ENCODE measurements at regions not wholly inside any gene's neighbourhood (a gene's known extent, or its start where the extent isn't known, plus 50 kb on each side); places are given as distances from the start of the nearest gene placed in this dataset.

GRCh38 chr4:180486342-180486741, 1756.9 kb upstream of the TENM3 start:
- Histone ChIP-seq H3K4me1 (ENCODE audit: control insufficient read depth in 2 of 2, insufficient read depth in 1 of 2, low read depth in 1 of 2, low read length in 2 of 2) (no peaks in the 10 kb centered on the region), H3K9me3 (replicated peaks in 1 of 2; ENCODE audit: control insufficient read depth in 2 of 2, insufficient read depth in 1 of 2, low read depth in 1 of 2, low read length in 2 of 2) (no peaks in the 10 kb centered on the region), H3K18ac (ENCODE audit: low read length) (no peak overlapping the region), H3K27ac (replicated peaks; ENCODE audit: low read length) (no peak overlapping the region), H3K9ac (ENCODE audit: low read depth, low read length, poor library complexity) (no peak overlapping the region), H3K36me3 (replicated peaks in 1 of 2; ENCODE audit: control insufficient read depth in 2 of 2, insufficient read depth in 2 of 2, low read length in 2 of 2) (no peaks in the 10 kb centered on the region), H2BK12ac (ENCODE audit: low read length) (no peak overlapping the region), H2BK5ac (ENCODE audit: low read length) (no peak overlapping the region), H3K79me1 (ENCODE audit: low read depth, low read length) (no peaks in the 10 kb centered on the region), H4K91ac (ENCODE audit: low read depth, low read length, poor library complexity) (no peak overlapping the region), H2BK15ac (ENCODE audit: low read length) (no peak overlapping the region), H3K4ac (ENCODE audit: low read length) (no peak overlapping the region), H3K23ac (ENCODE audit: low read depth, low read length, poor library complexity) (no peak overlapping the region), H3K14ac (ENCODE audit: low read length) (no peak overlapping the region), H4K8ac (ENCODE audit: low read depth, low read length) (no peak overlapping the region), H2AFZ (ENCODE audit: low read length) (no peak overlapping the region), H3K27me3 (ENCODE audit: control insufficient read depth in 3 of 3, insufficient read depth in 3 of 3, low read depth in 1 of 3, low read length in 3 of 3) (no peaks in the 10 kb centered on the region), H2AK5ac (ENCODE audit: low read depth, low read length) (no peak overlapping the region), H3K4me3 (ENCODE audit: low read length in 2 of 2) (no peak overlapping the region), H2BK120ac (ENCODE audit: low read depth, low read length) (no peak overlapping the region), H3K4me2 (ENCODE audit: insufficient read depth, low read length, poor library complexity, severe bottlenecking) (no peak overlapping the region)
- no peak for DNase-seq (ENCODE audit: low spot score)
- WGBS, 2 donors (ENCODE audit: extremely low coverage in 2 of 2, insufficient read length in 2 of 2, insufficient replicate concordance in 1 of 2) = no CpG with 5 or more reads among the region's 4 CpGs

DNA sequence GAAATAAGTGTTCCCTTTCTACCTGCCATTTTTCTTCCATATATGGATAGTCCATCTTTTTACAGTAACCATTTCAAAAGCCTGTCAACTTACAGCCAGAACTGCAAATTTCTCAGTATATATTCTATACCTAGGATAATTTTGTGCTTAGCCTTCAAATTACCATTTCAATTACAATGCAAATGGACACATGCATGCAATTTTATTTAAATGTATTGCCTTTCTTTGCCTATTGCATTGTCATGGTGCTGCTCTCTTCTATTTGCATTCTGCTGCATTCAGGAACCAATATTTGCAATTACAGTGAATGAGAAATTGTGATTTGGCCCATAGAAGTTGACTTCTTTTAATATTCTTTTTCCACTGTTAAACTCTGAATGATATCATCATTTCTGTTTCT, 1753.4 kb upstream of the TENM3 start:
- Histone ChIP-seq H3K9ac (ENCODE audit: low read depth, low read length, poor library complexity) (no peak overlapping the region), H4K8ac (ENCODE audit: low read depth, low read length) (no peak overlapping the region), H3K14ac (ENCODE audit: low read length) (no peak overlapping the region), H2BK15ac (ENCODE audit: low read length) (no peak overlapping the region), H3K79me1 (ENCODE audit: low read depth, low read length) (no peaks in the 10 kb centered on the region), H2BK5ac (ENCODE audit: low read length) (no peak overlapping the region), H2AK5ac (ENCODE audit: low read depth, low read length) (no peak overlapping the region), H2BK12ac (ENCODE audit: low read length) (no peak overlapping the region), H3K27ac (replicated peaks; ENCODE audit: low read length) (no peak overlapping the region), H2BK120ac (ENCODE audit: low read depth, low read length) (no peak overlapping the region), H3K27me3 (ENCODE audit: control insufficient read depth in 3 of 3, insufficient read depth in 3 of 3, low read depth in 1 of 3, low read length in 3 of 3) (no peaks in the 10 kb centered on the region), H4K91ac (ENCODE audit: low read depth, low read length, poor library complexity) (no peak overlapping the region), H3K23ac (ENCODE audit: low read depth, low read length, poor library complexity) (no peak overlapping the region), H3K9me3 (replicated peaks in 1 of 2; ENCODE audit: control insufficient read depth in 2 of 2, insufficient read depth in 1 of 2, low read depth in 1 of 2, low read length in 2 of 2) (no peaks in the 10 kb centered on the region), H3K4ac (ENCODE audit: low read length) (no peak overlapping the region), H3K36me3 (replicated peaks in 1 of 2; ENCODE audit: control insufficient read depth in 2 of 2, insufficient read depth in 2 of 2, low read length in 2 of 2) (no peaks in the 10 kb centered on the region), H3K4me3 (ENCODE audit: low read length in 2 of 2) (no peak overlapping the region), H3K4me2 (ENCODE audit: insufficient read depth, low read length, poor library complexity, severe bottlenecking) (no peak overlapping the region), H3K4me1 (ENCODE audit: control insufficient read depth in 2 of 2, insufficient read depth in 1 of 2, low read depth in 1 of 2, low read length in 2 of 2) (no peaks in the 10 kb centered on the region), H2AFZ (ENCODE audit: low read length) (no peak overlapping the region), H3K18ac (ENCODE audit: low read length) (no peak overlapping the region)
- DNase-seq (ENCODE audit: low spot score) = no peak

- no peak overlapping the region for H3K23ac ChIP-seq (ENCODE audit: low read depth, low read length, poor library complexity)
These were observed 1752.0 kb upstream of the TENM3 start for GRCh38 chr4:180491210-180491609.

DNA sequence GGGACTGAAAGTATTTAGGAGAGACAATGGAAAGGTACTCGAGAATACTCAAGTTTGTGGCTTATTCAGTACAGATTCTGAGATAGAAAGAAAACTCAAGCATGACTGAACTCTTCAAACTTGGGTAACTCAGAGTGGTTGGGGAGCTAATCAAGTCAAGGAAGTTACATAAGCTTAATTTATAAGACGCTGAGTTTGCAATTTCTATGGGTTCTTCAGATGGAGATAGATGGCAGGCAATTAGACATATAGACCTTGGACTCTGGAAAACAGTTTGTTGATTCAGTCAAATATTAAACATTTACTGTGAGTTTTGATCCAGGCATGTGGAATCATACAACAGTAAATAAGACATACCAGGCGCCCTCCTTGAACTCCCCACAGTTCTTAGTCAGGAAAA, 1749.9 kb upstream of the TENM3 start:
- H3K18ac ChIP-seq (ENCODE audit: low read length) = no peak overlapping the region
- no peaks in the 10 kb centered on the region for H3K79me1 ChIP-seq (ENCODE audit: low read depth, low read length)
- no peak overlapping the region for H3K4me2 ChIP-seq (ENCODE audit: insufficient read depth, low read length, poor library complexity, severe bottlenecking)
- no peaks in the 10 kb centered on the region for H3K4me1 ChIP-seq (ENCODE audit: control insufficient read depth in 2 of 2, insufficient read depth in 1 of 2, low read depth in 1 of 2, low read length in 2 of 2)
- no peak overlapping the region for H3K14ac ChIP-seq (ENCODE audit: low read length)
- H3K4ac ChIP-seq (ENCODE audit: low read length) = no peak overlapping the region
- no peak overlapping the region for H4K91ac ChIP-seq (ENCODE audit: low read depth, low read length, poor library complexity)
- H2BK5ac ChIP-seq (ENCODE audit: low read length) = no peak overlapping the region
- no peak overlapping the region for H2BK12ac ChIP-seq (ENCODE audit: low read length)
- no peak overlapping the region for H3K9ac ChIP-seq (ENCODE audit: low read depth, low read length, poor library complexity)
- H3K23ac ChIP-seq (ENCODE audit: low read depth, low read length, poor library complexity) = no peak overlapping the region
- H3K27ac ChIP-seq (replicated peaks; ENCODE audit: low read length) = no peak overlapping the region
- no peaks in the 10 kb centered on the region for H3K9me3 ChIP-seq (replicated peaks in 1 of 2; ENCODE audit: control insufficient read depth in 2 of 2, insufficient read depth in 1 of 2, low read depth in 1 of 2, low read length in 2 of 2)
- H2BK15ac ChIP-seq (ENCODE audit: low read length) = no peak overlapping the region
- no CpG with 5 or more reads among the region's 3 CpGs for WGBS, 2 donors (ENCODE audit: extremely low coverage in 2 of 2, insufficient read length in 2 of 2, insufficient replicate concordance in 1 of 2)
- no peak overlapping the region for H2AK5ac ChIP-seq (ENCODE audit: low read depth, low read length)
- H2BK120ac ChIP-seq (ENCODE audit: low read depth, low read length) = no peak overlapping the region
- H3K36me3 ChIP-seq (replicated peaks in 1 of 2; ENCODE audit: control insufficient read depth in 2 of 2, insufficient read depth in 2 of 2, low read length in 2 of 2) = no peaks in the 10 kb centered on the region
- H3K4me3 ChIP-seq (ENCODE audit: low read length in 2 of 2) = no peak overlapping the region
- H2AFZ ChIP-seq (ENCODE audit: low read length) = no peak overlapping the region
- H3K27me3 ChIP-seq (ENCODE audit: control insufficient read depth in 3 of 3, insufficient read depth in 3 of 3, low read depth in 1 of 3, low read length in 3 of 3) = no peaks in the 10 kb centered on the region
- H4K8ac ChIP-seq (ENCODE audit: low read depth, low read length) = no peak overlapping the region
- no peak for DNase-seq (ENCODE audit: low spot score)

More at GRCh38 chr4:180491210-180491609, 1752.0 kb upstream of the TENM3 start:
- no peak for DNase-seq (ENCODE audit: low spot score)
- WGBS, 2 donors (ENCODE audit: extremely low coverage in 2 of 2, insufficient read length in 2 of 2, insufficient replicate concordance in 1 of 2) = no CpG with 5 or more reads among the region's 2 CpGs
- H3K27ac ChIP-seq (replicated peaks; ENCODE audit: low read length) = no peak overlapping the region
- H2BK12ac ChIP-seq (ENCODE audit: low read length) = no peak overlapping the region
- H2BK5ac ChIP-seq (ENCODE audit: low read length) = no peak overlapping the region
- no peak overlapping the region for H2BK15ac ChIP-seq (ENCODE audit: low read length)
- no peaks in the 10 kb centered on the region for H3K4me1 ChIP-seq (ENCODE audit: control insufficient read depth in 2 of 2, insufficient read depth in 1 of 2, low read depth in 1 of 2, low read length in 2 of 2)
- no peak overlapping the region for H4K8ac ChIP-seq (ENCODE audit: low read depth, low read length)
- no peak overlapping the region for H2AFZ ChIP-seq (ENCODE audit: low read length)
- H3K4me2 ChIP-seq (ENCODE audit: insufficient read depth, low read length, poor library complexity, severe bottlenecking) = no peak overlapping the region
- no peak overlapping the region for H3K9ac ChIP-seq (ENCODE audit: low read depth, low read length, poor library complexity)
- H2BK120ac ChIP-seq (ENCODE audit: low read depth, low read length) = no peak overlapping the region
- no peak overlapping the region for H3K4me3 ChIP-seq (ENCODE audit: low read length in 2 of 2)
- H3K36me3 ChIP-seq (replicated peaks in 1 of 2; ENCODE audit: control insufficient read depth in 2 of 2, insufficient read depth in 2 of 2, low read length in 2 of 2) = no peaks in the 10 kb centered on the region
- no peak overlapping the region for H3K4ac ChIP-seq (ENCODE audit: low read length)
- H3K18ac ChIP-seq (ENCODE audit: low read length) = no peak overlapping the region
- H3K9me3 ChIP-seq (replicated peaks in 1 of 2; ENCODE audit: control insufficient read depth in 2 of 2, insufficient read depth in 1 of 2, low read depth in 1 of 2, low read length in 2 of 2) = no peaks in the 10 kb centered on the region
- no peak overlapping the region for H3K14ac ChIP-seq (ENCODE audit: low read length)
- no peak overlapping the region for H4K91ac ChIP-seq (ENCODE audit: low read depth, low read length, poor library complexity)
- H3K79me1 ChIP-seq (ENCODE audit: low read depth, low read length) = no peaks in the 10 kb centered on the region
- H3K27me3 ChIP-seq (ENCODE audit: control insufficient read depth in 3 of 3, insufficient read depth in 3 of 3, low read depth in 1 of 3, low read length in 3 of 3) = no peaks in the 10 kb centered on the region
- no peak overlapping the region for H2AK5ac ChIP-seq (ENCODE audit: low read depth, low read length)

All from neuronal stem cell (in vitro differentiated cells).